ENCODE measurements at regions not wholly inside any gene's neighbourhood (a gene's known extent, or its start where the extent isn't known, plus 50 kb on each side); places are given as distances from the start of the nearest gene placed in this dataset.

- no peak for TF ChIP-seq ZBTB20 (tag by site-specific recombination; IDR thresholded peaks at IDR 0.05)
- no peak for TF ChIP-seq CTCF (tag by site-specific recombination; IDR thresholded peaks at IDR 0.05)
- TF ChIP-seq GLIS1 (tag by site-specific recombination; IDR thresholded peaks at IDR 0.05): no peak
- TF ChIP-seq ZNF302 (tag by site-specific recombination; IDR thresholded peaks at IDR 0.05; ENCODE audit: low read depth): no peak
- TF ChIP-seq ZBTB26 (tag by site-specific recombination; optimal IDR thresholded peaks at IDR 0.05): no peak
- no peak for TF ChIP-seq ZNF24 (tag by site-specific recombination; IDR thresholded peaks at IDR 0.05)
- TF ChIP-seq, protein P1, sequence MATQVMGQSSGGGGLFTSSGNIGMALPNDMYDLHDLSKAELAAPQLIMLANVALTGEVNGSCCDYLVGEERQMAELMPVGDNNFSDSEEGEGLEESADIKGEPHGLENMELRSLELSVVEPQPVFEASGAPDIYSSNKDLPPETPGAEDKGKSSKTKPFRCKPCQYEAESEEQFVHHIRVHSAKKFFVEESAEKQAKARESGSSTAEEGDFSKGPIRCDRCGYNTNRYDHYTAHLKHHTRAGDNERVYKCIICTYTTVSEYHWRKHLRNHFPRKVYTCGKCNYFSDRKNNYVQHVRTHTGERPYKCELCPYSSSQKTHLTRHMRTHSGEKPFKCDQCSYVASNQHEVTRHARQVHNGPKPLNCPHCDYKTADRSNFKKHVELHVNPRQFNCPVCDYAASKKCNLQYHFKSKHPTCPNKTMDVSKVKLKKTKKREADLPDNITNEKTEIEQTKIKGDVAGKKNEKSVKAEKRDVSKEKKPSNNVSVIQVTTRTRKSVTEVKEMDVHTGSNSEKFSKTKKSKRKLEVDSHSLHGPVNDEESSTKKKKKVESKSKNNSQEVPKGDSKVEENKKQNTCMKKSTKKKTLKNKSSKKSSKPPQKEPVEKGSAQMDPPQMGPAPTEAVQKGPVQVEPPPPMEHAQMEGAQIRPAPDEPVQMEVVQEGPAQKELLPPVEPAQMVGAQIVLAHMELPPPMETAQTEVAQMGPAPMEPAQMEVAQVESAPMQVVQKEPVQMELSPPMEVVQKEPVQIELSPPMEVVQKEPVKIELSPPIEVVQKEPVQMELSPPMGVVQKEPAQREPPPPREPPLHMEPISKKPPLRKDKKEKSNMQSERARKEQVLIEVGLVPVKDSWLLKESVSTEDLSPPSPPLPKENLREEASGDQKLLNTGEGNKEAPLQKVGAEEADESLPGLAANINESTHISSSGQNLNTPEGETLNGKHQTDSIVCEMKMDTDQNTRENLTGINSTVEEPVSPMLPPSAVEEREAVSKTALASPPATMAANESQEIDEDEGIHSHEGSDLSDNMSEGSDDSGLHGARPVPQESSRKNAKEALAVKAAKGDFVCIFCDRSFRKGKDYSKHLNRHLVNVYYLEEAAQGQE (tag by site-specific recombination; IDR thresholded peaks at IDR 0.05): no peak
- TF ChIP-seq, protein P2, sequence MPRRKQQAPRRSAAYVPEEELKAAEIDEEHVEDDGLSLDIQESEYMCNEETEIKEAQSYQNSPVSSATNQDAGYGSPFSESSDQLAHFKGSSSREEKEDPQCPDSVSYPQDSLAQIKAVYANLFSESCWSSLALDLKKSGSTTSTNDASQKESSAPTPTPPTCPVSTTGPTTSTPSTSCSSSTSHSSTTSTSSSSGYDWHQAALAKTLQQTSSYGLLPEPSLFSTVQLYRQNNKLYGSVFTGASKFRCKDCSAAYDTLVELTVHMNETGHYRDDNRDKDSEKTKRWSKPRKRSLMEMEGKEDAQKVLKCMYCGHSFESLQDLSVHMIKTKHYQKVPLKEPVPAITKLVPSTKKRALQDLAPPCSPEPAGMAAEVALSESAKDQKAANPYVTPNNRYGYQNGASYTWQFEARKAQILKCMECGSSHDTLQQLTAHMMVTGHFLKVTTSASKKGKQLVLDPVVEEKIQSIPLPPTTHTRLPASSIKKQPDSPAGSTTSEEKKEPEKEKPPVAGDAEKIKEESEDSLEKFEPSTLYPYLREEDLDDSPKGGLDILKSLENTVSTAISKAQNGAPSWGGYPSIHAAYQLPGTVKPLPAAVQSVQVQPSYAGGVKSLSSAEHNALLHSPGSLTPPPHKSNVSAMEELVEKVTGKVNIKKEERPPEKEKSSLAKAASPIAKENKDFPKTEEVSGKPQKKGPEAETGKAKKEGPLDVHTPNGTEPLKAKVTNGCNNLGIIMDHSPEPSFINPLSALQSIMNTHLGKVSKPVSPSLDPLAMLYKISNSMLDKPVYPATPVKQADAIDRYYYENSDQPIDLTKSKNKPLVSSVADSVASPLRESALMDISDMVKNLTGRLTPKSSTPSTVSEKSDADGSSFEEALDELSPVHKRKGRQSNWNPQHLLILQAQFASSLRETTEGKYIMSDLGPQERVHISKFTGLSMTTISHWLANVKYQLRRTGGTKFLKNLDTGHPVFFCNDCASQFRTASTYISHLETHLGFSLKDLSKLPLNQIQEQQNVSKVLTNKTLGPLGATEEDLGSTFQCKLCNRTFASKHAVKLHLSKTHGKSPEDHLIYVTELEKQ (tag by site-specific recombination; IDR thresholded peaks at IDR 0.05; ENCODE audit: borderline replicate concordance): no peak
Measured at GRCh38 chr20:19811231-19811630, 53.2 kb downstream of the RIN2 start.

Measured in HEK293 (cell line).